H54 (cell line): ENCODE measurements at regions not wholly inside any gene's neighbourhood (a gene's known extent, or its start where the extent isn't known, plus 50 kb on each side); places are given as distances from the start of the nearest gene placed in this dataset.

Experiments
- DNase-seq: peaks from one replicate; pipeline ENCODE4 v3.0.0; 2011; ENCODE audit warnings: low spot score, mixed read lengths; ENCODE audit not compliant: insufficient read length
- FAIRE-seq: peaks from 3 replicates; lab custom pipeline; 2011; peaks lifted over from hg19 to GRCh38; lab: Jason Lieb, UNC
- POLR2A ChIP-seq: IDR thresholded peaks from 2 replicates; pipeline ENCODE4 v1.6.1; 2011; ENCODE audit warnings: low read depth, mild to moderate bottlenecking, low read length

DNA sequence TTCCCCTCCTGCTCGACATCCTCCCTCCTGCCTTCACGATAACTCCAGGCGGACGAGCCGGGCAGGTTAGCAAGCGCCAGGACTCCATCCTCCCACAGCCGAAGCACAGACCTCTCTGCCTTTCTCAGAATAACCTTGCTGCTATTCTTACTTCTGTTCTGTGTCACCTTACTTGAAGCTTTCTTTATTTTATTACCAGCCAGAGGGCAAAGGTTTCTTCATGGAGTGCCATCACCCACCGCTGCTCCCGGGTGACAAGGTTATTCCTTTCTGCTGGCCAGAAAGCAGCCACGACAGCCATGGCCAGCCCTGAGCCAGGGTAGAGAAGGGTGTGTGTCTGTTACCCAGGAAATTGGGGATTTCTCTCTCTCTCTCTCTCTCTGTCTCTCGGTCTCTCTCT, 227.1 kb downstream of the ANAPC1 start:
- FAIRE-seq: no peak
- no peak for DNase-seq

DNA sequence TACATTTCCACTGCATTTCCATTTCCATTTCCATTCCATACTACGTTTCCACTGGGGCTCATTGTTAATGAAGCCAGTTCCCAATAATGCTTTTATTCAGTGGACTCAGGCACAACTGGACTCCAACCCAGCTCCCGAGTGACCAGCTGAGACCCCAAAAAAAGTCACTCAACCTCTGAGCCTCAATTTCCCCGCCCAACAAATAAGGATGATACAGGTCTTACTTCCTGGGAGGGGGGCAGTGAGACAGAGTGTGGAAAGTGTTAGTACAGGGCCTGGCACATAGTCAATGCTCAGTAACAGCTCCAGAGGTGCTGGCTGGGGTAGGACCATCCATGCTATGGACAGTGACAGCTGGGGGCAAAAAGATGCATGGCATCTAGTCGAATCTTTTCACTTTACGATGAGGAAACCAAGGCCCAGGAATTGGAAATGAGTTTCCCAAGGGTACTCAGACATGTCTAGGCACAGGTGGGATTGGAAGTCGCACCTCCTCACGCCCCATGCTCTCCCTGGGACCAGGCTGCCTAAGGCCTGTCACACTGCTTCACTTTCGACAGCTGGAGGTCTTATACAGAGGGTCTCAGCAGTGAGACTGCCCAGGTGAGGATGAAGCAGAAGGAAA, 226.5 kb downstream of the ANAPC1 start:
- no peak for TF ChIP-seq POLR2A
- DNase-seq (no peak), FAIRE-seq (no peak)

More for the DNA sequence above, 227.1 kb downstream of the ANAPC1 start:
- no peak for TF ChIP-seq POLR2A

DNA sequence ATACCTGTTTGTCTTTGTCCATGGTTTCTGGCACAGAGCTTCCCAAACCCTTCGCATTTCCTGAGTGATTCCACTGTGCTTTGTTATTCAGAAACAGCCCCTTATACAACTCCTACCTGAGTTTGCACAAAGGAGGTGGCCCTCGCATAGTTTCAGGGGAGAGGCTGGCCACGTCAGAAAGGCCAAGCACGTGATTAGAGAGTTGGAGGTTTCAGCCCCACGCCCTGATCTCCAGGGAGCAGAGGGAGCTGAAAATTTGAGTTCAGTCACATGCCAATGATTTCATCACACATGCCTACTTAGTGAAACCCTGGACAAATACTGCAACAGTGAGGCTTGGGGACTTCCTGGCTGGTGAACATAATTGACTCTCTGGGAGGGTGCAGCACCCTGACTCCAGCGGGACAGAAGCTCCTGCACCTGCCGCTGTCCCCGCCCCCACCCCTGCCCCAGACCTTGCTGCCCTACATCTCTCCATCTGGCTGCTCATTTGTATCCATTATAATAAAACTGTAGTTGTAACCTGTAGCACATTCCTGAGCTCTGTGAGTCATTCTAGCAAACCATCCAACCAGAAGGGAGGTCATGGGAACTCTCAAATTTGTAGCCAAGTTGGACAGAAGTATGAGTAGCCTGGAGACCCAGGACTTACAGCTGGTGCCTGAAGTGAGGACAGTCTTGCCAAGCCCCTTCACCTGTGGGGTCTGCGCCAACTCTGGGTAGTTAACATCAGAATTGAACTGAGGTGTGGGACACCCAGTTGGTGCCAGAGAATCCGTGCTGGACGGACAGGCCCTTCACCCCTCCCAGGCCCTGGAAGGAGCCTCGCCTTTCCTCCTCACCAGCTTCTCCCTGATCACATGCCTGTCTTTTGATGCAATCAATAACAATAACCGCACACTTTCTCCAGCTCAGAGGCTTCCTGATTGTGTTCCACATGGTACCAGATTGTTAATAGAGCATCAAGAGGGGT, 224.3 kb downstream of the ANAPC1 start:
- FAIRE-seq (peak; percentile 68), DNase-seq (peak; percentile 71)
- no peak for TF ChIP-seq POLR2A

DNA sequence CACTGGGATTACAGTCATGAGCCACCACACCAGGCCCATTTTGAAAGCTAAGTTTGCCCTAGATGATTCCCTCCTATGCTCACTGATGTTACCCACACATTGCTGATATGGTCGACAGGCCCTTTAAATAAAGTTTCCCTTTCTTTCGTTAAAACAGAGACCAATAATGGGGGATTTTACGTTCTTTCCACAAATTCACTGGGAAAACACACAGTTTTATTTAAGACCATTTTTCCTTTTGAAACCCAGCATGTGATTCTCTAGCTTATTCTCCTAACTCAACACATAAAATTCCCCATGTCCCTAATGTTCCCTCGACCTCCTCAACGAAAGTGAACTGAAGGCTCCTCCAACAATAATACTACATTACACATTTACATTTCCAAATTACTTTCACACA, 223.2 kb downstream of the ANAPC1 start:
- DNase-seq (no peak), FAIRE-seq (no peak)
- TF ChIP-seq POLR2A: no peak

DNA sequence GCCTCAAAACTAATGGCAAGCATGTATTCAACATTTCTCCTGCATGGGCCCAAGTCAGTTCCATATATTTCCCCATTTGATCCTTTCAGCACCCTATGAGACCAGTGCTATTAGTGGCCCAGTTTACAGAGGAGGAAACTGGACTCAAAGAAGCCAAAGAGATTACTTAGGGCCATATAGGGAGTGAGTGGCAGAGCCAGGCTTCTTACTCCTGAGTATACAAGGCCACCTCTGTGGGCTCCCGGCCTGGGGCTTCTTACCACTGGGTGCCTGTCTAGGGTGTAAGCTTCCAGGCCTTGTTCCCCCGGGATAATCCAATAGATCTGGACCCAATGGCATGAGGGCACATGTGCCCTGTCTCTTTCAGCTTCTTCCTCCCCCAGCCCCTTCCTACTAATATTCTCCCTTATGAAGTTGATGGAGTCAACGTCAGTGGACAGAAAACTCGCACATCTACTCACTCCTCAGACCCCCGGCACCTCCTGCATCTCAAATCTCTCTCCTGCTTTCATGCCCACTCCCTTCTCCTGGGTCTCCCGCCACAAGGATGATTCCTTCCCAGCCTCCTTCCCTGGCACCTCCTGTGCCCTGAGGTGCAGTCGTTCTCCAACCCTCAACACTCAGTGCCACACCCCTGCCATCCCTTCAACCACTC, 222.6 kb downstream of the ANAPC1 start:
- FAIRE-seq (no peak), DNase-seq (no peak)
- TF ChIP-seq POLR2A: no peak

DNA sequence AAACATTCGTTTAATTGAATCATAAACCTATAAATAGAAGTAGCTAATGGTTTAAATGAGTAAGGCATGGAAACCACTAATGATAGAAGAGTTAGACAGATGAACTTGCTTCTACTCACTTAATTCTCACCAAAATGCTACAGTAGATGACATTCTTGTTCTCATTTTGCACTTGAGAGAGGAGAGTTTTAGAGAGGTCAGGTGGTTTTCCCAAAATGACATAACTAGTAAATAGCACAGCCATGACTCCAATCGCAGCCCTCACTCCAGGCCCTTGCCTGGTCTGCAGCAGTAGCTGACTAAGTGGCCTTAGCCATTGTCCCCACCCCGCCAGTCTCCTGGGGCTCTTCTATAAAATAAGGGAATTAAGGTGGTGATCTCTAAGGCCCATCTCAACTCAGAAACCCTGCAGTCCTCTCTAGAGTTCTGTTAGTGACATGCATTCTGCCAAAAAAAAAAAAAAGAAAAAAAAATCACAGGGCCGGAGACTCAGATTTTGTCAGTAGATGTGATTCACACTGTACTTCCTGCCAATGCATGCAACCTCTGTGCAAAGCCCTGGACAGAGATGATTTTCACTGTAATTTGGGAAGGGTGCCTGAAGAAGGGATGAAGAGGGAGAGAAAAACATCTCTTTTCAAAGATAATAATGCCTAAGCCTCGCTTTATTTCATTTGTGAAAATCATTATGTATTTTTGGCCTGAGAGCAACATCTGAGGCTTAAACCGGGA, 221.8 kb downstream of the ANAPC1 start:
- DNase-seq (peak; percentile 61), FAIRE-seq (no peak)
- no peak for TF ChIP-seq POLR2A

DNA sequence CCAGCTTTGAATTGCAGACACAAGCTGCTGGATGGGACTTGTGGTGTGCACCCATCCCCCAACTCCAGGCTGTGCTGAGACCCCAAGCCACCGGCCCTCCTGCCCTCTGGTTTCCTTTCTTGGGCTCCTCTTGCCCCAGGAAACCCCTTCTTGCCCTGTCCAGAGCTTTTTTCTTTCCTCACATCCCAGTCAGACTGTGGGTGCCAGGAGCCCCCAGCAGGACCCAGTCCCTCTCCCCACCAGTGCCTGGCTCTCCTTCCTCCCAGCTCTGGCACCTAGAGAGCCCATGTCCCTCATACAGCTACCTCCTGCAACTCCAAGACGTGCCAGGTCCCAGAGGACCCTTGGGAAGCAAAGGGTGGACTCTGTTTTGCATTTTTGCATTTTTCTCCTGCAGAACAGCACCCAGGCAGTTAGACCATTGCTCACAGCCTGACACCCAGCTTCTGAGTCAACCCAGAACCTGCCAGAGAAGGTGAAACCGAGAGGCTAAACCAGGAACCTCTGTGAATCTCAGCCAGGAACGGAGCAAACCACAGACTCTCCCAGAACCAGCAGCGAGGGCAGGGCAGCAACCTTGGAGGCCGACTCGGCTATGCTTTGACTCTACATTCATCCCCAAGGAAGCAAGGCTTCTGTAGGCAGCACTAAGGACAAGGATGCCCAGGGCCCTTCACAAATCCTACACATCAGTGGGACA, 221.1 kb downstream of the ANAPC1 start:
- DNase-seq (peak; percentile 53), FAIRE-seq (peak; percentile 86)
- no peak for TF ChIP-seq POLR2A

DNA sequence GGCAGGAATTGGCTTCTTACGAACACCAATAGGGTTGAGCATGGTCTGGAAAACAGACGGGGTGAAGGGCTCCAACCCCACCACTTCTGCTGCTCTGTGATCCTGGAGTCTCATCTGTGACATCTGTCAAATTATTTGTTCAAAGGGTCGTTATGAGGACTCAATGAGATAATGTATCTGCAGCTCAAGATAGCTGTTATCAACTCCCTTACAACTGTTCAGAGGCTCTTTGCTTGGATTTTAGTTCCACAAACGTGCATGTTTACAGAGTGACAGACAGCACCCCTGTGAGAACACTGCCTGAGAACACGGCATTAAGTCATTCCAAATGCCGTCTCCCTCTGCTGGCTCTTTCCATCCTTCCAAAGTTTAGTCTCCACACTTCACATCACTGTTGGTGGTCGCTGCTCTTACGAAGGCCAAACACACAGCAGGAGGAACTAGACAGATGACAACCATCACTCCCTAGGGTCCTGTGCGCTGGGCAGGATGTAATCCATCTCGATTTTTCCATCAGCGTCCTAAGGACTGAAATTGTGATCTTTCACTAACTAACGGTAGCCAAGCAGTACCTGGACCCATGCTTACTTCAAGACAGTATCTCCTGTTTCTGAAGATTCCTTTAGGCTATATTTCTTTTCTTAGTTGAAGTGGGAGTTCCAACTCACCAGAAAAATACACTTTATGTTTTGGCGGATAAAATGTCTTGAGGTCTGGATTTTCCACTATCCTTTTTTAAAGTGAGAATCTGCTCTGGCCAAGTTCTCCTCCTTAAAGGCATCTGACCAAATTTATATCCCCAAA, 220.3 kb downstream of the ANAPC1 start:
- no peak for FAIRE-seq
- no peak for DNase-seq
- no peak for TF ChIP-seq POLR2A

DNA sequence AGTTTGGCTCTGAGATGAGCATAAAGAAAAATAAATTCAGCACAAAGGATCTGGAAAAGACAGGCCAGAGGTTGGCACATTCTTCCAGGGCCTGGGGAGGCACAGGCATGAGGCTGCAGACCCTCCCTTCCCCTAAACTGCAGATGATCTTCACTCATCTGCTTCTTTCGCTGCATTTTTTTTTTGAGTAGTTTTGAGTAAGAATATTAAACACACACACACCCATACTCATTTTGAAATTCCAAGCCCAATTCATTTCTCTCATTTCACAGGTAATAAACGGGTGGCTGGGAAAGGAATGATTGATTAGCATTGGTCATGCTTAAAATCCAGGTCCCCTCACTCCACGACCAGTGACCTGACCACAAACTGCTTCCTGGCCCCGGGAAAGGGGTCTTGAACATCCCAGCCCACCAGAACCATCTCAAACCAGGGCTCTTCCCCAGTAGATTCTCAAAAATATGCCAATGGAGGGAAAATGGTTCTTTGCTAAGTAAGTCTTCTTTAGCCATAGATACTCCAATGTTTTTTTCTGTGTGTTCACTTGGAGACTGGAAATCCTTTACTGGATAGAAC, 219.6 kb downstream of the ANAPC1 start:
- FAIRE-seq (no peak), DNase-seq (no peak)
- no peak for TF ChIP-seq POLR2A

DNA sequence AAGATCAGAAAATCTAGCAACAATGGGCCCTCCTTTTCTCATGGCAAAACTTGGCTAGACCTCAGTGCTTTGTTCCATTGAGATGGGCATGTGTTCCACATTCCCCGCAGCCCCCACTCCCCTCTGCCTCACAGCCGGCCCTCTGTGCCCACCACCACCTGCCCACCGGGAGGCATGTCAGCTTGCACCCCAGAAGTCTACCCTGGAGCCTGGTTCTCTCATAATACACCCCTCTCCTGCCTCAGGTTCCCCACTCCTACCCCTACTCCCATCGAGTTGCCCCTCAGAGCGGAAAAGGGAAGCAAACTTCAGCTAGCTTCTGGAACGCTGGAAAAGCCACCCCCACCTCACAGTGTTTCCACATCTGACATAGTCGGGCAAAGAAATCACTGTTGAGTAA, 219.0 kb downstream of the ANAPC1 start:
- no peak for FAIRE-seq

DNA sequence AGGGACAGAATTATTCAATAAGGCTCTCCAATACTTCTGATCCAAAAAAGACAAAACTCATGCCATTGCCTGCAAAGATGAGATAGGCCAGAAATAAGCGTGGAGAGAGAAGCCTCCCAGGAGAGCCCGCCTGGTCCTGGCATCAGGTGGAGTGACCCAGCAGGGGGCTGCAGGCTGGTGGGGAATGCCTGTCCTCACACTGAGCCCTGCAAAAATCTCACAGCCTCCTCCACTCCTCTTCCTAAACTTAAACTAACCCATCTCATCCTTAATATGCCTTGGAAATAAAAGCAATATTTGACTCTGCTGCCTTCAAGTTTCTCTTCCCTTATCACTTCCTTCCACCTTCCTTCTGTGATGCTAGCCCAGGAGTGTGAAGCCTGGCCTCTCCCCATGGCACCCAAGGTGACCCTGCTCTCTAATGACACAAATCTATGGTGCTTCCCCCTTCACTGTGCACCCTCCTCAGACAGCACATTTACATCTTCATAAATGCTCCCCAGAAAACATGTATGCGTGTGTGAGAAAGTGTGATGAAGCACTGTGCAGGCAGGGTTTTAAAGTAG, 218.4 kb downstream of the ANAPC1 start:
- DNase-seq (no peak), FAIRE-seq (no peak)
- TF ChIP-seq POLR2A: no peak

More for the DNA sequence above, 219.0 kb downstream of the ANAPC1 start:
- DNase-seq: no peak
- TF ChIP-seq POLR2A: no peak
